Neural progenitor cell (in vitro differentiated cells): ENCODE measurements at regions not wholly inside any gene's neighbourhood (a gene's known extent, or its start where the extent isn't known, plus 50 kb on each side); places are given as distances from the start of the nearest gene placed in this dataset.

ENCODE experiments used
- DNase-seq: peaks from one replicate; pipeline ENCODE4 v3.0.0-alpha.2; 2016; ENCODE audit warnings: low spot score
- H2AFZ ChIP-seq: fragments of 200-600 bp; sonication (generic); replicated peaks from 2 replicates; pipeline ENCODE4 v1.6.1; 2016; ENCODE audit warnings: antibody characterized with exemption
- H3F3A ChIP-seq: fragments of 200-600 bp; sonication (generic); 2 replicates; pipeline ENCODE4 v1.6.1; 2016; ENCODE audit warnings: antibody characterized with exemption, low read depth
- H3K27ac ChIP-seq: fragments of 200-600 bp; sonication (generic); 2 replicates; pipeline ENCODE4 v1.5.1; 2016; ENCODE audit warnings: mild to moderate bottlenecking
- H3K27me3 ChIP-seq: fragments of 200-600 bp; sonication (generic); 2 replicates; pipeline ENCODE4 v1.6.1; 2016; ENCODE audit warnings: mild to moderate bottlenecking, moderate library complexity
- H3K36me3 ChIP-seq: fragments of 200-600 bp; sonication (generic); 2 replicates; pipeline ENCODE4 v1.5.1; 2016
- H3K4me1 ChIP-seq: fragments of 200-600 bp; sonication (generic); 2 replicates; pipeline ENCODE4 v1.6.1; 2016; ENCODE audit warnings: mixed run types
- H3K4me2 ChIP-seq: fragments of 200-600 bp; sonication (generic); 2 replicates; pipeline ENCODE4 v1.6.1; 2016
- H3K4me3 ChIP-seq: fragments of 200-600 bp; sonication (generic); 2 replicates; pipeline ENCODE4 v1.5.1; 2016
- H3K79me2 ChIP-seq: fragments of 200-600 bp; sonication (generic); 2 replicates; pipeline ENCODE4 v1.6.1; 2016; ENCODE audit warnings: low read depth
- H3K9ac ChIP-seq: fragments of 200-600 bp; sonication (generic); 2 replicates; pipeline ENCODE4 v1.6.1; 2016
- H3K9me3 ChIP-seq: fragments of 200-600 bp; sonication (generic); 2 replicates; pipeline ENCODE4 v1.5.1; 2016; ENCODE audit warnings: low read depth
- H4K20me1 ChIP-seq: fragments of 200-600 bp; sonication (generic); 2 replicates; pipeline ENCODE4 v1.6.1; 2016; ENCODE audit warnings: low read depth
- H3K27ac Mint-ChIP-seq: 3 replicates; pipeline ENCODE4 v1.8.0; 2021; ENCODE audit warnings: mixed read lengths
- H3K27me3 Mint-ChIP-seq: 2 replicates; pipeline ENCODE4 v1.8.0; 2022; ENCODE audit warnings: low read depth, mild to moderate bottlenecking, inconsistent platforms, moderate library complexity, mixed read lengths; ENCODE audit not compliant: insufficient read depth
- H3K36me3 Mint-ChIP-seq: 3 replicates; pipeline ENCODE4 v1.8.0; 2021; ENCODE audit warnings: mixed read lengths
- H3K4me1 Mint-ChIP-seq: 3 replicates; pipeline ENCODE4 v1.8.0; 2021; ENCODE audit warnings: mixed read lengths
- H3K4me3 Mint-ChIP-seq: 3 replicates; pipeline ENCODE4 v1.8.0; 2021; ENCODE audit warnings: mild to moderate bottlenecking, moderate library complexity, mixed read lengths
- H3K9me3 Mint-ChIP-seq: 3 replicates; pipeline ENCODE4 v1.8.0; 2020; ENCODE audit warnings: mixed read lengths
- CTCF ChIP-seq: fragments of 200-600 bp; sonication (generic); IDR thresholded peaks from 2 replicates; pipeline ENCODE4 v1.5.1; 2017; ENCODE audit warnings: antibody characterized with exemption, mild to moderate bottlenecking
- EZH2 ChIP-seq: fragments of 200-600 bp; sonication (generic); IDR thresholded peaks from 2 replicates; pipeline ENCODE4 v1.6.1; 2017; ENCODE audit warnings: antibody characterized with exemption, mild to moderate bottlenecking, moderate library complexity
- EZH2phosphoT487 ChIP-seq: fragments of 200-600 bp; sonication (generic); IDR thresholded peaks from 2 replicates; pipeline ENCODE4 v1.6.1; 2017; ENCODE audit warnings: antibody characterized with exemption

- Histone ChIP-seq H3K4me1 (peaks cover 6% of the 10 kb centered on the region), H3K27me3 (no peaks in the 10 kb centered on the region), H3F3A (no peaks in the 10 kb centered on the region), H4K20me1 (no peaks in the 10 kb centered on the region), H3K9me3 (no peaks in the 10 kb centered on the region), H3K4me2 (no peak overlapping the region), H3K36me3 (no peaks in the 10 kb centered on the region), H3K79me2 (no peaks in the 10 kb centered on the region), H3K9ac (no peak overlapping the region), H2AFZ (no peak overlapping the region), H3K4me3 (no peak overlapping the region), H3K27ac (no peak overlapping the region)
- no peak overlapping the region for H3K27ac Mint-ChIP-seq
- H3K27me3 Mint-ChIP-seq: no peaks in the 10 kb centered on the region
- no peaks in the 10 kb centered on the region for H3K9me3 Mint-ChIP-seq
- TF ChIP-seq CTCF: no peak
- TF ChIP-seq EZH2: no peak
- TF ChIP-seq EZH2phosphoT487: no peak
- H3K4me3 Mint-ChIP-seq: no peak overlapping the region
- no peaks in the 10 kb centered on the region for H3K36me3 Mint-ChIP-seq
- peaks cover 11% of the 10 kb centered on the region for H3K4me1 Mint-ChIP-seq
- DNase-seq: no peak
Measured at GRCh38 chr12:93097417-93097816, 168.3 kb upstream of the EEA1 start.

GRCh38 chr12:93098077-93098476 lies 169.0 kb upstream of the EEA1 start:
- Histone ChIP-seq H3K4me3 (no peak overlapping the region), H3F3A (no peaks in the 10 kb centered on the region), H3K36me3 (no peaks in the 10 kb centered on the region), H3K9ac (no peak overlapping the region), H4K20me1 (no peaks in the 10 kb centered on the region), H3K9me3 (no peaks in the 10 kb centered on the region), H3K27ac (no peak overlapping the region), H3K79me2 (no peaks in the 10 kb centered on the region), H3K4me1 (peaks cover 6% of the 10 kb centered on the region), H3K27me3 (no peaks in the 10 kb centered on the region), H3K4me2 (no peak overlapping the region), H2AFZ (peak overlapping the region; percentile 56)
- Mint-ChIP-seq H3K27me3 (no peaks in the 10 kb centered on the region), H3K36me3 (no peaks in the 10 kb centered on the region), H3K4me3 (no peak overlapping the region), H3K9me3 (no peaks in the 10 kb centered on the region), H3K4me1 (peaks cover 15% of the 10 kb centered on the region), H3K27ac (no peak overlapping the region)
- TF ChIP-seq CTCF: peak; percentile 70
- no peak for TF ChIP-seq EZH2phosphoT487
- no peak for TF ChIP-seq EZH2
- peak; percentile 70 for DNase-seq

- Histone ChIP-seq H3F3A (no peaks in the 10 kb centered on the region), H2AFZ (no peak overlapping the region), H3K36me3 (no peaks in the 10 kb centered on the region), H3K9ac (no peak overlapping the region), H3K27me3 (no peaks in the 10 kb centered on the region), H3K79me2 (no peaks in the 10 kb centered on the region), H3K27ac (no peak overlapping the region), H3K4me3 (no peak overlapping the region), H3K4me2 (no peak overlapping the region), H3K4me1 (peaks cover 6% of the 10 kb centered on the region), H4K20me1 (no peaks in the 10 kb centered on the region), H3K9me3 (no peaks in the 10 kb centered on the region)
- peaks cover 15% of the 10 kb centered on the region for H3K4me1 Mint-ChIP-seq
- no peaks in the 10 kb centered on the region for H3K36me3 Mint-ChIP-seq
- H3K9me3 Mint-ChIP-seq: no peaks in the 10 kb centered on the region
- no peaks in the 10 kb centered on the region for H3K27me3 Mint-ChIP-seq
- DNase-seq: no peak
- H3K27ac Mint-ChIP-seq: no peak overlapping the region
- no peak overlapping the region for H3K4me3 Mint-ChIP-seq
- no peak for TF ChIP-seq EZH2phosphoT487
- TF ChIP-seq CTCF: no peak
Measured at GRCh38 chr12:93099792-93100191, 170.7 kb upstream of the EEA1 start.

- H3K9ac ChIP-seq: no peak overlapping the region
- H3K9me3 Mint-ChIP-seq: no peaks in the 10 kb centered on the region
- H3K27me3 Mint-ChIP-seq: no peaks in the 10 kb centered on the region
- no peak overlapping the region for H3K4me3 Mint-ChIP-seq
- no peak overlapping the region for H3K27ac ChIP-seq
- H3K4me1 ChIP-seq: peaks cover 6% of the 10 kb centered on the region
- H3K36me3 Mint-ChIP-seq: no peaks in the 10 kb centered on the region
- no peaks in the 10 kb centered on the region for H4K20me1 ChIP-seq
- peaks cover 12% of the 10 kb centered on the region for H3K4me1 Mint-ChIP-seq
- H3K4me2 ChIP-seq: no peak overlapping the region
- no peak overlapping the region for H3K27ac Mint-ChIP-seq
- peak; percentile 9 for DNase-seq
- H3K27me3 ChIP-seq: no peaks in the 10 kb centered on the region
- no peaks in the 10 kb centered on the region for H3K9me3 ChIP-seq
- no peak overlapping the region for H3K4me3 ChIP-seq
- no peaks in the 10 kb centered on the region for H3K79me2 ChIP-seq
- no peaks in the 10 kb centered on the region for H3K36me3 ChIP-seq
- TF ChIP-seq EZH2phosphoT487: no peak
- TF ChIP-seq EZH2: no peak
- TF ChIP-seq CTCF: no peak
- H3F3A ChIP-seq: no peaks in the 10 kb centered on the region
- H2AFZ ChIP-seq: no peak overlapping the region
Measured at GRCh38 chr12:93100610-93101009, 171.5 kb upstream of the EEA1 start.
